Left ventricle myocardium inferior (tissue), 1 donor: ENCODE measurements at regions not wholly inside any gene's neighbourhood (a gene's known extent, or its start where the extent isn't known, plus 50 kb on each side); places are given as distances from the start of the nearest gene placed in this dataset.

Source experiments
- DNase-seq: peaks from one replicate; pipeline ENCODE4 v3.0.0-alpha.2; 2020
- H3K27ac ChIP-seq: fragments of 200-600 bp; replicated peaks from 2 replicates; pipeline ENCODE4 v1.8.0; 2021
- H3K27me3 ChIP-seq: fragments of 200-600 bp; 2 replicates; pipeline ENCODE4 v1.8.0; 2021; ENCODE audit warnings: low read depth
- H3K36me3 ChIP-seq: fragments of 200-600 bp; 2 replicates; pipeline ENCODE4 v1.8.0; 2021
- H3K4me1 ChIP-seq: fragments of 200-600 bp; 2 replicates; pipeline ENCODE4 v1.8.0; 2021
- H3K4me3 ChIP-seq: fragments of 200-600 bp; 2 replicates; pipeline ENCODE4 v1.8.0; 2021; ENCODE audit warnings: mild to moderate bottlenecking, moderate library complexity
- H3K9me3 ChIP-seq: fragments of 200-600 bp; replicated peaks from 2 replicates; pipeline ENCODE4 v1.8.0; 2021
- CTCF ChIP-seq: fragments of 200-600 bp; IDR thresholded peaks from 2 replicates; pipeline ENCODE4 v1.8.0; 2021; ENCODE audit warnings: antibody characterized with exemption, mild to moderate bottlenecking, borderline replicate concordance
- intact Hi-C: fragments of 100-400 bp; cut with micrococcal nuclease; formaldehyde crosslinking; loops from one replicate; pipeline ENCODE4 v1.11.0; 2022
- donor health status: DM: no; HTN: yes; CAD: no; lungs with severe emphysema.

- H3K9me3 ChIP-seq: no peaks in the 10 kb centered on the region
- H3K36me3 ChIP-seq: no peaks in the 10 kb centered on the region
- no peak for TF ChIP-seq CTCF
- no peak overlapping the region for H3K4me3 ChIP-seq
- intact Hi-C loops: no loop called here
- H3K27ac ChIP-seq: no peak overlapping the region
- H3K27me3 ChIP-seq: no peaks in the 10 kb centered on the region
- no peak for DNase-seq
- no peaks in the 10 kb centered on the region for H3K4me1 ChIP-seq
These were observed 170.2 kb upstream of the GNAI1 start for GRCh38 chr7:79964463-79964862.

- H3K4me3 ChIP-seq: no peak overlapping the region
- H3K4me1 ChIP-seq: no peaks in the 10 kb centered on the region
- DNase-seq: no peak
- no peak for TF ChIP-seq CTCF
- H3K27me3 ChIP-seq: no peaks in the 10 kb centered on the region
- intact Hi-C loops: no loop called here
- H3K9me3 ChIP-seq: no peaks in the 10 kb centered on the region
- H3K27ac ChIP-seq: no peak overlapping the region
- no peaks in the 10 kb centered on the region for H3K36me3 ChIP-seq
These were observed 181.5 kb upstream of the GNAI1 start for GRCh38 chr7:79953130-79953529.

- peaks cover under 1% of the 10 kb centered on the region for H3K9me3 ChIP-seq
- H3K36me3 ChIP-seq: no peaks in the 10 kb centered on the region
- intact Hi-C loops: no loop called here
- no peak overlapping the region for H3K4me3 ChIP-seq
- H3K4me1 ChIP-seq: no peaks in the 10 kb centered on the region
- no peaks in the 10 kb centered on the region for H3K27me3 ChIP-seq
- no peak overlapping the region for H3K27ac ChIP-seq
- no peak for TF ChIP-seq CTCF
- DNase-seq: no peak
These were observed 182.2 kb upstream of the GNAI1 start for GRCh38 chr7:79952399-79952798.

- Histone ChIP-seq H3K27ac (no peak overlapping the region), H3K4me1 (no peaks in the 10 kb centered on the region), H3K4me3 (no peak overlapping the region), H3K27me3 (no peaks in the 10 kb centered on the region), H3K36me3 (no peaks in the 10 kb centered on the region), H3K9me3 (peaks cover 10% of the 10 kb centered on the region)
- TF ChIP-seq CTCF: no peak
- intact Hi-C loops: no loop called here
- no peak for DNase-seq
These were observed 183.2 kb upstream of the GNAI1 start for GRCh38 chr7:79951415-79951814.

DNA sequence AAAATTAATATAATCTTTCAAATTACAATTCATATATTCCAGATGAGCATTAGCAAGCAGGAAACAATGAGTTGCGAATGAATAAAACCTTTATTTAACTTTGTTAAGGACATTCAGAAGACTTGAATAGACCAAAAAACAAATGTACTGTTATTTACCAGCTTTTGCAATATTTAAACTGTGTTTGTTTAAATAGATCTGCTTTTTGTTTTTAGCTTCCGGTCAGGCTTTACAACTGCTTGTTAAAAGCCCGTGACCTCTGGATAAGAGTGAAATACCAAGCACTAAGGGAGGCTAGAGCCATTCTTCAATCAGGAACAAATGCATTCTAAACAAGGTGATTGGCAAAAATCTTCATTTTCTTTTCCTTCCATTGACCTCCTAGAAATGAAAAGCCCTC is 184.9 kb upstream of the GNAI1 start:
- no peak for TF ChIP-seq CTCF
- H3K9me3 ChIP-seq: peaks cover 10% of the 10 kb centered on the region
- no peak for DNase-seq
- H3K36me3 ChIP-seq: no peaks in the 10 kb centered on the region
- intact Hi-C loops: no loop called here
- H3K27me3 ChIP-seq: no peaks in the 10 kb centered on the region
- no peak overlapping the region for H3K27ac ChIP-seq
- no peak overlapping the region for H3K4me3 ChIP-seq
- no peaks in the 10 kb centered on the region for H3K4me1 ChIP-seq
